Lung microvascular endothelial cell (primary cell): ENCODE measurements at regions not wholly inside any gene's neighbourhood (a gene's known extent, or its start where the extent isn't known, plus 50 kb on each side); places are given as distances from the start of the nearest gene placed in this dataset.
A peak's percentile ranks its signal among the peaks of the same experiment; 100 is the strongest.
"Not testable (repeated sequence)": the region's sequence is repeated elsewhere in the genome, so short reads cannot be mapped to it uniquely, and the experiment has no call there.

Source experiments
- DNase-seq, 2 donors: peaks; one replicate each; pipeline versions ENCODE4 v3.0.0 to v3.0.0-alpha.2; 2010; ENCODE audit warnings: low read depth in 2 of 2

DNA sequence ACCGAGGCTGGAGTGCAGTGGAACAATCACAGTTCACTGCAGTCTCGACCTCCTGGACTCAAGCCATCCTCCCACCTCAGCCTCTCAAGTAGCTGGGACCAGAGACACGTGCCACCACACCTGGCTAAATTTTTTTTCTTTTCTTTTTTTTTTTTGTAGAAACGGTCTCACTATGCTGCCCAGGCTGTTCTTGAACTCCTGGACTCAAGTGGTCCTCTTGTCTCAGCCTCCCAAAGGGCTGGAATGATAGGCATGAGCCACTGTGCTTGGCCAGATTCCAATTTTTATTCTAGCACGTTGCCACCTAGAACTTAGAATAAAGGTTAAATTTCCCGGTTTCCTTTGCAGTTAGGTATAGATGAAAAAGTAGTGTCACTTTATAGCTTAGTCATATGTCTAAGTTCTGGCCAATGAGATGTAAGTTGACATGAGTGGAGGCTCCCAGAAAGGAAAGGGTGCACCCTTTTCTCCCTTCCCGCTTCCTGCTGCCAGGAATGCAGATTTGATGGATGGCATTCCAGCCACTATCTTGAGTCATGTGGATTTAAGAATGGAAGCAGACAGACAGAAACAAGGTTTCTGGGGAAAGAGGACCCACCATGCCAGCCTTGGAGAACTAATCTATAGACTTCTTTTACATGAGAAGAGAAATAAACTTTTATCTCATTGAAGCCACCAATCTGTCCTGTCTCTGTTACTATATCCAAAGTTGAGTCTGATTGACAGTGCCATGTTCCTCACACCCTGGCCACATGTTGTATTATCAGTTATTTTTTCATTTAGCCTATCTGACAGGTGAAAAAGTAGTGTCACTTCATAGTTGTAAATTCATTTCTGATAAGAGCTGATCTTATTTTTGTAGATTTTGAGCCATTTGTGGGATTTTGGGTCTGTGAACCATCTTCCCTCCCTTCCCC lies 60.6 kb upstream of the NCOA3 start:
- DNase-seq, result peak in 1 of 2 donors; percentile 64

DNA sequence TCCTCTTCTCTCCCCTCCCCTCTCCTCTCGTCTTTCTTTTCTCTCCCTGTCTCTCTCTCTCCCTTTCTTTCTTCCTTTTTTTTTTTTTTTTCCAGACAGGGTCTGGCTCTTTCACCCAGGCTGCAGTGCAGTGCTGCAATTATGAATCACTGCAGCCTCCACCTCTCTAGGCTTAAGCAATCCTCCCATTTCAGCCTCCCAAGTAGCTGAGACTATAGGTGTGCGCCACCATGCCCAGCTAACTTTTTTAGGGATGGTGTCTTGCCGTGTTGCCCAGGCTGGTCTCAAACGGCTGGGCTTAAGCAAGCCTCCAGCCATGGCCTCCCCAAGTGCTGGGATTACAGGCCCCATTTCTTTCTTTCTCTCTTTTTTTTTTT lies 59.9 kb upstream of the NCOA3 start:
- DNase-seq, result no peak

GRCh38 chr20:47443060-47443459 lies 58.6 kb upstream of the NCOA3 start:
- not testable (repeated sequence) for DNase-seq

GRCh38 chr20:47444584-47444983 lies 57.1 kb upstream of the NCOA3 start:
- DNase-seq, result no peak

GRCh38 chr20:47445291-47445690 lies 56.4 kb upstream of the NCOA3 start:
- no peak for DNase-seq

GRCh38 chr20:47447350-47448296 lies 54.1 kb upstream of the NCOA3 start:
- not testable (repeated sequence) for DNase-seq

- no peak for DNase-seq
Observed at GRCh38 chr20:47448429-47448828, 53.3 kb upstream of the NCOA3 start.

DNA sequence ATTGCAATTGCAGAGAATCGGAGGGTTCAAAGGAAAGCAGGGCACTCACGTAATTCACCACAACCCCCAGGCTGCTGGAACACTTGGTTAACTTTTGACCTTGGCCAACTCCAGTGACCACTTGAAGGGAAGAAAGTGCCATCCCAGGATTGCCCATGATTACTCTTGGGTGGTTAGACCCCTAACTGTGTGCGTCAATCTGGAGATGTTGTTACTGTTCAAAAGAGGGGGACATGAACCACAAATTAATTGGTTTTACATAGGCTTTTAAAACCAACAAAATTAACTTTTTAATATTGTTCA lies 50.1 kb upstream of the NCOA3 start:
- no peak for DNase-seq
